Neutrophil (primary cell): ENCODE measurements at regions not wholly inside any gene's neighbourhood (a gene's known extent, or its start where the extent isn't known, plus 50 kb on each side); places are given as distances from the start of the nearest gene placed in this dataset.

Experiments used
- H3K27ac ChIP-seq: fragments of 200-600 bp; sonication (generic); 2 replicates; pipeline ENCODE4 v1.5.1; 2016; ENCODE audit warnings: mild to moderate bottlenecking, moderate library complexity
- H3K27me3 ChIP-seq: fragments of 200-600 bp; sonication (generic); 2 replicates; pipeline ENCODE4 v1.6.0; 2016; ENCODE audit warnings: mild to moderate bottlenecking
- H3K36me3 ChIP-seq: fragments of 200-600 bp; sonication (generic); 2 replicates; pipeline ENCODE4 v1.5.1; 2017
- H3K4me1 ChIP-seq, 2 experiments: fragments of 200-600 bp in 1 of 2; sonication (generic) in 1 of 2; 1 replicate in 1 of 2; 2 replicates in 1 of 2; pipeline versions ENCODE4 v1.5.1 to v1.6.1; 2013 to 2016; ENCODE audit warnings: low read depth in 1 of 2, low read length in 1 of 2, mild to moderate bottlenecking in 1 of 2, moderate library complexity in 1 of 2; ENCODE audit not compliant: control insufficient read depth in 1 of 2, insufficient read depth in 1 of 2
- H3K4me3 ChIP-seq, 2 experiments: fragments of 200-600 bp in 1 of 2; sonication (generic) in 1 of 2; 1 replicate in 1 of 2; 2 replicates in 1 of 2; pipeline ENCODE4 v1.5.1; 2013 to 2016; ENCODE audit warnings: low read depth in 1 of 2, low read length in 1 of 2, mild to moderate bottlenecking in 1 of 2, moderate library complexity in 1 of 2
- H3K9me3 ChIP-seq: fragments of 200-600 bp; sonication (generic); 2 replicates; pipeline ENCODE4 v1.5.1; 2016
- CTCF ChIP-seq: fragments of 200-600 bp; sonication (generic); IDR thresholded peaks from 2 replicates; pipeline ENCODE4 v1.5.1; 2016; ENCODE audit warnings: antibody characterized with exemption

GRCh38 chr6:139540894-139541293 is 166.4 kb upstream of the CITED2 start:
- Histone ChIP-seq H3K36me3 (no peaks in the 10 kb centered on the region), H3K27ac (no peak overlapping the region), H3K4me1 (peaks cover 20 to 24% of the 10 kb centered on the region in 2 experiments)

GRCh38 chr6:139540276-139540675 is 165.8 kb upstream of the CITED2 start:
- Histone ChIP-seq H3K4me3 (no peak overlapping the region), H3K27ac (peak overlapping the region; percentile 55), H3K27me3 (no peaks in the 10 kb centered on the region), H3K9me3 (no peaks in the 10 kb centered on the region), H3K36me3 (no peaks in the 10 kb centered on the region), H3K4me1 (peaks cover 20 to 24% of the 10 kb centered on the region in 2 experiments)
- TF ChIP-seq CTCF = no peak

More at GRCh38 chr6:139540894-139541293, 166.4 kb upstream of the CITED2 start:
- Histone ChIP-seq H3K9me3 (no peaks in the 10 kb centered on the region), H3K4me3 (no peak overlapping the region), H3K27me3 (no peaks in the 10 kb centered on the region)
- no peak for TF ChIP-seq CTCF

- no peak for TF ChIP-seq CTCF
- no peaks in the 10 kb centered on the region for H3K9me3 ChIP-seq
- peak overlapping the region; percentile 55 for H3K27ac ChIP-seq
- no peaks in the 10 kb centered on the region for H3K36me3 ChIP-seq
- H3K27me3 ChIP-seq = no peaks in the 10 kb centered on the region
- no peak overlapping the region for H3K4me3 ChIP-seq
- H3K4me1 ChIP-seq = peaks cover 21 to 25% of the 10 kb centered on the region in 2 experiments
Measured at GRCh38 chr6:139539852-139540251, 165.4 kb upstream of the CITED2 start.

GRCh38 chr6:139538366-139538765 is 163.9 kb upstream of the CITED2 start:
- no peak overlapping the region for H3K27ac ChIP-seq
- no peaks in the 10 kb centered on the region for H3K27me3 ChIP-seq
- H3K36me3 ChIP-seq = no peaks in the 10 kb centered on the region
- H3K4me3 ChIP-seq = no peak overlapping the region
- TF ChIP-seq CTCF = no peak
- H3K4me1 ChIP-seq = peaks cover 36 to 40% of the 10 kb centered on the region in 2 experiments
- H3K9me3 ChIP-seq = no peaks in the 10 kb centered on the region

- peaks cover 39 to 41% of the 10 kb centered on the region in 2 experiments for H3K4me1 ChIP-seq
Measured at GRCh38 chr6:139536751-139537617, 162.5 kb upstream of the CITED2 start.

More at GRCh38 chr6:139536751-139537617, 162.5 kb upstream of the CITED2 start:
- Histone ChIP-seq H3K9me3 (no peaks in the 10 kb centered on the region), H3K27me3 (no peaks in the 10 kb centered on the region), H3K27ac (no peak overlapping the region), H3K36me3 (no peaks in the 10 kb centered on the region), H3K4me3 (no peak overlapping the region)
- TF ChIP-seq CTCF = no peak
